Body of pancreas (tissue), 4 donors: ENCODE measurements at regions not wholly inside any gene's neighbourhood (a gene's known extent, or its start where the extent isn't known, plus 50 kb on each side); places are given as distances from the start of the nearest gene placed in this dataset.

Experiments
- POLR2A ChIP-seq, 3 donors: fragments of 450-650 bp; IDR thresholded peaks; one replicate each; pipeline ENCODE4 v1.6.1; 2016; ENCODE audit warnings: antibody characterized with exemption in 3 of 3, mild to moderate bottlenecking in 2 of 3
- TF ChIP-seq, protein P1 (sequence below), 7 experiments: fragments of 450-650 bp in 4 of 7; fragments of 200-600 bp in 3 of 7; sonication (generic) in 3 of 7; IDR thresholded peaks; one replicate each; pipeline ENCODE4 v1.5.1; 2016 to 2019; ENCODE audit warnings: antibody characterized with exemption in 7 of 7

DNA sequence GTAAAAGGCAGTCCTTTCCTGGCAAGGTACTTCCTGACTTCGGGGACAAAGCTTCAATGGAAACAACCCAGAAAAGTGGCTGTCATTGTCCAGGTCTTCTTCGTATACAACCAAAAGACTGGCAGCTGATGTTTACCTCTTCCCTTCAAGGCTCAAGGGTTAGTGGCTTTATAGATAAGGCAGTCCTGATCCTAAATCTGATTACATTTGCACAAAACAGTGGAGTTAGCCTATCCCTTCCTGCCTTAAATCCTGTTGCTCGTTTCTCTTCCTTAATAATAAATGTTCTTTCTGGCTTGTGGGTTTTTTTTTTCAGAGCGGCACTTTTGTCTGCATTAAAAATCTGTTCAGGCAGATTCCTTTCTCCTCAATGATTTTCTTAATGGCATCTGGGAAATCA is 169.3 kb upstream of the KCTD3 start:
- TF ChIP-seq, protein P1, sequence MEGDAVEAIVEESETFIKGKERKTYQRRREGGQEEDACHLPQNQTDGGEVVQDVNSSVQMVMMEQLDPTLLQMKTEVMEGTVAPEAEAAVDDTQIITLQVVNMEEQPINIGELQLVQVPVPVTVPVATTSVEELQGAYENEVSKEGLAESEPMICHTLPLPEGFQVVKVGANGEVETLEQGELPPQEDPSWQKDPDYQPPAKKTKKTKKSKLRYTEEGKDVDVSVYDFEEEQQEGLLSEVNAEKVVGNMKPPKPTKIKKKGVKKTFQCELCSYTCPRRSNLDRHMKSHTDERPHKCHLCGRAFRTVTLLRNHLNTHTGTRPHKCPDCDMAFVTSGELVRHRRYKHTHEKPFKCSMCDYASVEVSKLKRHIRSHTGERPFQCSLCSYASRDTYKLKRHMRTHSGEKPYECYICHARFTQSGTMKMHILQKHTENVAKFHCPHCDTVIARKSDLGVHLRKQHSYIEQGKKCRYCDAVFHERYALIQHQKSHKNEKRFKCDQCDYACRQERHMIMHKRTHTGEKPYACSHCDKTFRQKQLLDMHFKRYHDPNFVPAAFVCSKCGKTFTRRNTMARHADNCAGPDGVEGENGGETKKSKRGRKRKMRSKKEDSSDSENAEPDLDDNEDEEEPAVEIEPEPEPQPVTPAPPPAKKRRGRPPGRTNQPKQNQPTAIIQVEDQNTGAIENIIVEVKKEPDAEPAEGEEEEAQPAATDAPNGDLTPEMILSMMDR (IDR thresholded peaks at IDR 0.05) = no peak
- no peak for TF ChIP-seq POLR2A (IDR thresholded peaks at IDR 0.05)
